Fibroblast of lung (primary cell): ENCODE measurements at regions not wholly inside any gene's neighbourhood (a gene's known extent, or its start where the extent isn't known, plus 50 kb on each side); places are given as distances from the start of the nearest gene placed in this dataset.

Experiments
- DNase-seq, 2 donors: peaks; one replicate each; pipeline versions ENCODE4 v3.0.0 to v3.0.0-alpha.2; 2010; ENCODE audit warnings: low read depth in 2 of 2
- H2AFZ ChIP-seq: 2 replicates; pipeline ENCODE4 v1.5.1; 2012; ENCODE audit warnings: low read length, control low read depth, inconsistent platforms
- H3K27ac ChIP-seq: 2 replicates; pipeline ENCODE4 v1.5.1; 2011; ENCODE audit warnings: low read length, control low read depth; ENCODE audit not compliant: insufficient read depth
- H3K27me3 ChIP-seq: 2 replicates; pipeline ENCODE4 v1.5.1; 2011; ENCODE audit warnings: mild to moderate bottlenecking, low read length; ENCODE audit not compliant: control insufficient read depth, insufficient read depth
- H3K36me3 ChIP-seq: 2 replicates; pipeline ENCODE4 v1.5.1; 2011; ENCODE audit warnings: low read length; ENCODE audit not compliant: control insufficient read depth, insufficient read depth
- H3K4me1 ChIP-seq: 2 replicates; pipeline ENCODE4 v1.5.1; 2011; ENCODE audit warnings: low read length; ENCODE audit not compliant: control insufficient read depth, insufficient read depth; ENCODE audit errors: extremely low read depth
- H3K4me2 ChIP-seq: 2 replicates; pipeline ENCODE4 v1.5.1; 2011; ENCODE audit warnings: low read length, control low read depth; ENCODE audit not compliant: insufficient read depth; ENCODE audit errors: extremely low read depth
- H3K4me3 ChIP-seq, 4 experiments: fragments of 200-600 bp in 1 of 4; sonication (generic) in 1 of 4; replicated peaks in 1 of 4; 2 replicates each; pipeline ENCODE4 v1.5.1; 2011 to 2016; ENCODE audit warnings: low read length in 4 of 4, low read depth in 3 of 4, mild to moderate bottlenecking in 3 of 4, control low read depth in 2 of 4, inconsistent platforms in 1 of 4, mixed read lengths in 1 of 4; ENCODE audit not compliant: insufficient read depth in 1 of 4; ENCODE audit errors: control extremely low read depth in 1 of 4
- H3K79me2 ChIP-seq: 2 replicates; pipeline ENCODE4 v1.5.1; 2012; ENCODE audit warnings: mild to moderate bottlenecking, low read length, inconsistent platforms; ENCODE audit not compliant: control insufficient read depth, insufficient read depth
- H3K9ac ChIP-seq: 2 replicates; pipeline ENCODE4 v1.5.1; 2011; ENCODE audit warnings: mild to moderate bottlenecking, low read length, control low read depth; ENCODE audit not compliant: insufficient read depth
- H3K9me3 ChIP-seq: 2 replicates; pipeline ENCODE4 v1.5.1; 2012; ENCODE audit warnings: low read depth, low read length; ENCODE audit not compliant: control insufficient read depth, insufficient read depth
- H4K20me1 ChIP-seq: 2 replicates; pipeline ENCODE4 v1.5.1; 2011; ENCODE audit warnings: low read length; ENCODE audit not compliant: control insufficient read depth, insufficient read depth; ENCODE audit errors: extremely low read depth
- EZH2 ChIP-seq: IDR thresholded peaks from 2 replicates; pipeline ENCODE4 v1.5.1; 2012; ENCODE audit warnings: low read length, control low read depth, mild to moderate bottlenecking; ENCODE audit errors: missing control alignments
- TF ChIP-seq, protein P1 (sequence below), 2 donors: IDR thresholded peaks in 1 of 2; conservative IDR thresholded peaks in 1 of 2; 1 replicate in 1 of 2; 2 replicates in 1 of 2; pipeline ENCODE4 v1.5.1; 2011 to 2012; ENCODE audit warnings: low read length in 2 of 2, control low read depth in 1 of 2, inconsistent platforms in 1 of 2, low read depth in 1 of 2, mild to moderate bottlenecking in 1 of 2

GRCh38 chr20:21016751-21017150 is 89.4 kb downstream of the LINC00237 start:
- Histone ChIP-seq H2AFZ (no peak overlapping the region), H3K27me3 (no peaks in the 10 kb centered on the region), H3K36me3 (no peaks in the 10 kb centered on the region), H4K20me1 (no peaks in the 10 kb centered on the region), H3K9ac (no peak overlapping the region), H3K4me1 (no peaks in the 10 kb centered on the region), H3K4me3 (no peak overlapping the region), H3K4me2 (no peak overlapping the region), H3K27ac (no peak overlapping the region), H3K79me2 (no peaks in the 10 kb centered on the region), H3K9me3 (no peaks in the 10 kb centered on the region)
- TF ChIP-seq, protein P1, sequence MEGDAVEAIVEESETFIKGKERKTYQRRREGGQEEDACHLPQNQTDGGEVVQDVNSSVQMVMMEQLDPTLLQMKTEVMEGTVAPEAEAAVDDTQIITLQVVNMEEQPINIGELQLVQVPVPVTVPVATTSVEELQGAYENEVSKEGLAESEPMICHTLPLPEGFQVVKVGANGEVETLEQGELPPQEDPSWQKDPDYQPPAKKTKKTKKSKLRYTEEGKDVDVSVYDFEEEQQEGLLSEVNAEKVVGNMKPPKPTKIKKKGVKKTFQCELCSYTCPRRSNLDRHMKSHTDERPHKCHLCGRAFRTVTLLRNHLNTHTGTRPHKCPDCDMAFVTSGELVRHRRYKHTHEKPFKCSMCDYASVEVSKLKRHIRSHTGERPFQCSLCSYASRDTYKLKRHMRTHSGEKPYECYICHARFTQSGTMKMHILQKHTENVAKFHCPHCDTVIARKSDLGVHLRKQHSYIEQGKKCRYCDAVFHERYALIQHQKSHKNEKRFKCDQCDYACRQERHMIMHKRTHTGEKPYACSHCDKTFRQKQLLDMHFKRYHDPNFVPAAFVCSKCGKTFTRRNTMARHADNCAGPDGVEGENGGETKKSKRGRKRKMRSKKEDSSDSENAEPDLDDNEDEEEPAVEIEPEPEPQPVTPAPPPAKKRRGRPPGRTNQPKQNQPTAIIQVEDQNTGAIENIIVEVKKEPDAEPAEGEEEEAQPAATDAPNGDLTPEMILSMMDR (conservative IDR thresholded peaks at IDR 0.05 in 1 of 2, IDR thresholded peaks at IDR 0.05 in 1 of 2; ENCODE audit: low read depth in 1 of 2, low read length in 2 of 2) = no peak
- no peak for TF ChIP-seq EZH2
- no peak for DNase-seq

GRCh38 chr20:21014528-21014927 is 91.6 kb downstream of the LINC00237 start:
- Histone ChIP-seq H3K27ac (no peak overlapping the region), H3K4me2 (no peak overlapping the region), H3K4me3 (no peak overlapping the region), H3K27me3 (no peaks in the 10 kb centered on the region), H3K79me2 (no peaks in the 10 kb centered on the region), H3K36me3 (no peaks in the 10 kb centered on the region), H3K9me3 (no peaks in the 10 kb centered on the region), H3K9ac (no peak overlapping the region), H3K4me1 (no peaks in the 10 kb centered on the region), H4K20me1 (no peaks in the 10 kb centered on the region), H2AFZ (no peak overlapping the region)
- TF ChIP-seq EZH2 = no peak
- TF ChIP-seq, protein P1 (conservative IDR thresholded peaks at IDR 0.05 in 1 of 2, IDR thresholded peaks at IDR 0.05 in 1 of 2; ENCODE audit: low read depth in 1 of 2, low read length in 2 of 2) = no peak
- no peak for DNase-seq

- H3K36me3 ChIP-seq = no peaks in the 10 kb centered on the region
- no peaks in the 10 kb centered on the region for H3K27me3 ChIP-seq
- no peaks in the 10 kb centered on the region for H3K4me1 ChIP-seq
- TF ChIP-seq, protein P1 (conservative IDR thresholded peaks at IDR 0.05 in 1 of 2, IDR thresholded peaks at IDR 0.05 in 1 of 2; ENCODE audit: low read depth in 1 of 2, low read length in 2 of 2) = no peak
- no peak overlapping the region for H3K9ac ChIP-seq
- H3K4me3 ChIP-seq = no peak overlapping the region
- H3K79me2 ChIP-seq = no peaks in the 10 kb centered on the region
- no peak overlapping the region for H3K4me2 ChIP-seq
- no peak overlapping the region for H2AFZ ChIP-seq
- H4K20me1 ChIP-seq = no peaks in the 10 kb centered on the region
- H3K9me3 ChIP-seq = no peaks in the 10 kb centered on the region
- DNase-seq = no peak
- H3K27ac ChIP-seq = no peak overlapping the region
Measured at GRCh38 chr20:21008951-21009350, 97.2 kb downstream of the LINC00237 start.
